Kidney (tissue), 13 donors: ENCODE measurements at regions not wholly inside any gene's neighbourhood (a gene's known extent, or its start where the extent isn't known, plus 50 kb on each side); places are given as distances from the start of the nearest gene placed in this dataset.

Experiments
- DNase-seq, 5 donors: peaks; one replicate each; pipeline ENCODE4 v3.0.0-alpha.2; 2013 to 2020
- FAIRE-seq: peaks from 2 replicates; lab custom pipeline; 2012; peaks lifted over from hg19 to GRCh38; lab: Jason Lieb, UNC
- H3K27ac ChIP-seq, 2 donors: one replicate each; pipeline ENCODE4 v1.7.0; 2013; ENCODE audit warnings: low read depth in 2 of 2, low read length in 2 of 2, inconsistent platforms in 1 of 2
- H3K27me3 ChIP-seq: one replicate; pipeline ENCODE4 v1.7.1; 2013; ENCODE audit warnings: low read length, inconsistent platforms; ENCODE audit not compliant: control insufficient read depth, insufficient read depth
- H3K36me3 ChIP-seq, 3 donors: one replicate each; pipeline versions ENCODE4 v1.7.0 to v1.7.1; 2013; ENCODE audit warnings: low read length in 3 of 3, control low read depth in 1 of 3, inconsistent platforms in 1 of 3; ENCODE audit not compliant: insufficient read depth in 3 of 3, control insufficient read depth in 2 of 3
- H3K4me1 ChIP-seq, 3 donors: one replicate each; pipeline versions ENCODE4 v1.7.0 to v1.7.1; 2013; ENCODE audit warnings: low read length in 3 of 3, inconsistent platforms in 1 of 3, low read depth in 1 of 3; ENCODE audit not compliant: control insufficient read depth in 2 of 3, insufficient read depth in 2 of 3
- H3K4me3 ChIP-seq, 3 donors: one replicate each; pipeline versions ENCODE4 v1.7.0 to v1.8.1; 2013; ENCODE audit warnings: low read length in 3 of 3, control low read depth in 1 of 3, inconsistent platforms in 1 of 3
- H3K9ac ChIP-seq, 3 donors: one replicate each; pipeline versions ENCODE4 v1.7.0 to v1.7.1; 2013; ENCODE audit warnings: low read length in 3 of 3, control low read depth in 1 of 3, inconsistent platforms in 1 of 3
- H3K9me3 ChIP-seq, 3 donors: one replicate each; pipeline versions ENCODE4 v1.7.0 to v1.7.1; 2013; ENCODE audit warnings: low read length in 3 of 3, control low read depth in 1 of 3, inconsistent platforms in 1 of 3; ENCODE audit not compliant: control insufficient read depth in 2 of 3, insufficient read depth in 1 of 3
- CTCF ChIP-seq: IDR thresholded peaks from 3 replicates; pipeline ENCODE4 v1.5.1; 2012; ENCODE audit warnings: mild to moderate bottlenecking, moderate library complexity, borderline replicate concordance; ENCODE audit not compliant: insufficient read depth; ENCODE audit errors: extremely low read depth
- intact Hi-C: fragments of 100-400 bp; cut with DNase I; formaldehyde crosslinking; loops from one replicate; pipeline ENCODE4 v1.11.1; 2022
- donor health status: control.
- donor health status: control.
- donor health status: control.
- donor health status: control.
- donor health status: control.
- donor health status: DM: yes; HTN: yes; CAD: no.
- donor health status: Normal renal cell carcinoma (clear cell type).

DNA sequence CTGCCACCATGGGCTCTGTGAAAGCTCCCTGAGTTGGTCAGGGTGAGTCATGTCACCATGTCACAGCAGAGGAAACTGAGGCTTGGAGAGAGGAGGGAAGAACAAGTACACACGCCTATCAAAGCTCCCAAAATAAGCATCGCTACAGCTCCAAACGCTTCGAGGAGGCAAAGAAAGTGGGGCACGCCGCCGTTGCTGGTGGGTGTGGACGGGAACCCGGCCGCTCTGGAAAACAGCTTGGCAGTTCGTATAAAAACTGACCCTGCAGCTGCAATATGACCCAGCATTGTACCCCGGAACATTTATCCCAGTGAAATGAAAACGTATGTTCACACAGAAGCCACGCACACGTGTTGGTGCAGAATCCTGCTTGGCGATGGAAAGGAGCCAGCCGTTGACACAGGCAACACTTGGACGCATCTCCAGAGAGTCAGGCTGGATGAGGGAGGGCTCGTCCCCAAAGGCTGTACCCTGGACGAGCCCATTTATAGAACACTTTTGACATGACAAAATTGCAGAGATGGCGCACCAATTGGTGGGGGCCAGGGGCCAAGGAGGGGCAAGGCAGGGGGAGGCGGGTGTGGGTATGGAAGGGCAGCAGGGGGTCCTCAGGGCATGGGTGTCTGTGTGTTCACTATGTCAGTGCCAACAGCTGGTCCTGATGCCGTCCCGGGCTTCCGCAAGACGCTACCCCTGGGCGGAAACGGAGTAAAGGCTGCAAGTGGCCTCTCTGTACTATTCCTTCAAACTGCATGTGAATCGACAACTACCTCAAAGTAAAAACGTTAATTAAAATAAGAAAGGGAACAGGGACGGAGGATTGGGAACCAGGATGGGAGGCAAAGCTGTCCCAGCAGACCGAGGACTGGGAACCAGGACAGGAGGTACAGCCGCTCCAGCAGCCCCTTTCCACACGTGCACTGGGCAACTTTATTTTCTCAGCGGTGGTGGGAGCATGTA is 173.0 kb downstream of the OLFM1 start:
- no peaks in the 10 kb centered on the region for H3K27me3 ChIP-seq
- FAIRE-seq: no peak

GRCh38 chr9:135262248-135262647 is 174.8 kb downstream of the OLFM1 start:
- no peak overlapping the region for H3K27ac ChIP-seq
- H3K4me1 ChIP-seq: no peaks in the 10 kb centered on the region
- no peak overlapping the region for H3K9ac ChIP-seq
- intact Hi-C loops: no loop called here
- no peak for FAIRE-seq
- H3K9me3 ChIP-seq: no peaks in the 10 kb centered on the region
- H3K4me3 ChIP-seq: no peak overlapping the region
- H3K27me3 ChIP-seq: no peaks in the 10 kb centered on the region
- no peak for TF ChIP-seq CTCF
- no peaks in the 10 kb centered on the region for H3K36me3 ChIP-seq
- no peak for DNase-seq

More for the DNA sequence above, 173.0 kb downstream of the OLFM1 start:
- DNase-seq: no peak
- H3K27ac ChIP-seq: no peak overlapping the region
- TF ChIP-seq CTCF: no peak
- H3K4me1 ChIP-seq: no peaks in the 10 kb centered on the region
- no peaks in the 10 kb centered on the region for H3K36me3 ChIP-seq
- no peaks in the 10 kb centered on the region for H3K9me3 ChIP-seq
- H3K4me3 ChIP-seq: no peak overlapping the region
- H3K9ac ChIP-seq: no peak overlapping the region
- intact Hi-C loops: no loop called here

DNA sequence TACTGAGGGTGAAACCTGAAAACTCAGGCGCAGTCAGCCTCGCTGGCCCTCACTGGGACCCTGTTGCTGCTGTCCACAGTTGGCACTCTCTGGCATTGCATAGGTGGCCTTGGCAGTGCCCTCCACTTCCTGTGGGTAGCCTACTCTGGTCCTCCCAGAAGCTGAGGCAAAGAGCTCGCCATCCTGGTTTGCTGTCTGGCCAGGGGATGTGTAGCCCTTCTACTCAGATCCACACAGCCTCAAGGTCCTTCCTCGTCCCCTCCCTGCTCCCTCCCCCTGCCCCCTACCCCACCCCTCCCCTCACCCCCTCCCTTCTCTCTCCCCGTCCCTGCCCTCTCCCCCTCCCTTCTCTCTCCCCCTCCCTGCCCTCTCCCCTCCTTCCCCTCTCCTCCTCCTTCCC is 176.0 kb downstream of the OLFM1 start:
- no peaks in the 10 kb centered on the region for H3K9me3 ChIP-seq
- DNase-seq (no peak), FAIRE-seq (no peak)
- H3K4me1 ChIP-seq: no peaks in the 10 kb centered on the region
- no peak overlapping the region for H3K27ac ChIP-seq
- intact Hi-C loops: no loop called here
- H3K9ac ChIP-seq: no peak overlapping the region
- no peaks in the 10 kb centered on the region for H3K27me3 ChIP-seq
- no peak for TF ChIP-seq CTCF
- no peaks in the 10 kb centered on the region for H3K36me3 ChIP-seq
- H3K4me3 ChIP-seq: no peak overlapping the region
